ENCODE measurements at regions not wholly inside any gene's neighbourhood (a gene's known extent, or its start where the extent isn't known, plus 50 kb on each side); places are given as distances from the start of the nearest gene placed in this dataset.

GRCh38 chr13:67736646-67737420 is 506.7 kb upstream of the PCDH9 start (continued):
- TF ChIP-seq TEAD4 (IDR thresholded peaks at IDR 0.05; ENCODE audit: borderline replicate concordance, insufficient read depth) (no peak), RCOR1 (IDR thresholded peaks at IDR 0.05; ENCODE audit: low read length) (no peak), PBX3 (IDR thresholded peaks at IDR 0.05) (no peak; the same call in 1 of the 2 replicates), FOXJ3 (CRISPR knock-in tag; IDR thresholded peaks at IDR 0.05) (no peak), USF1 (IDR thresholded peaks at IDR 0.05; ENCODE audit: borderline replicate concordance, low read depth) (no peak), ZBTB33 (IDR thresholded peaks at IDR 0.05; ENCODE audit: borderline replicate concordance, low read depth) (no peak), USF2 (IDR thresholded peaks at IDR 0.05; ENCODE audit: borderline replicate concordance, low read depth, low read length) (no peak), CHD2 (IDR thresholded peaks at IDR 0.05; ENCODE audit: low read length, partially characterized antibody) (no peak), RXRA (IDR thresholded peaks at IDR 0.05; ENCODE audit: borderline replicate concordance, low read depth) (no peak), REST (IDR thresholded peaks at IDR 0.05; ENCODE audit: low read depth, low read length) (no peak), CTCF (IDR thresholded peaks at IDR 0.05) (peak; percentile 65), TCF12 (IDR thresholded peaks at IDR 0.05) (0 out of 2 replicates have a peak, but pooled peaks have one; percentile 17), YY1 (IDR thresholded peaks at IDR 0.05; ENCODE audit: low read depth) (no peak), GATA2 (CRISPR knock-in tag; IDR thresholded peaks at IDR 0.05) (no peak), FOSL2 (IDR thresholded peaks at IDR 0.05; ENCODE audit: borderline replicate concordance, low read depth) (0 out of 2 replicates have a peak, but pooled peaks have one; percentile 16), MXI1 (IDR thresholded peaks at IDR 0.05; ENCODE audit: low read depth, low read length) (no peak), RAD21 (IDR thresholded peaks at IDR 0.05; ENCODE audit: low read length) (peak; percentile 61)

Measured in SK-N-SH (cell line).